ENCODE measurements at regions not wholly inside any gene's neighbourhood (a gene's known extent, or its start where the extent isn't known, plus 50 kb on each side); places are given as distances from the start of the nearest gene placed in this dataset.

GRCh38 chr10:93215312-93215711, 141.6 kb downstream of the CYP26A1 start:
- no peaks in the 10 kb centered on the region for H3K36me3 ChIP-seq (ENCODE audit: control insufficient read depth, insufficient read depth, low read length)
- no peak for TF ChIP-seq CTCF (IDR thresholded peaks at IDR 0.05; ENCODE audit: insufficient read depth, low read length, poor library complexity, severe bottlenecking)
- no peak for DNase-seq (ENCODE audit: extremely low read depth, insufficient read length)
- peaks cover 2% of the 10 kb centered on the region; the same call in 1 of the 2 replicates for H3K27me3 ChIP-seq (replicated peaks; ENCODE audit: control insufficient read depth, insufficient read depth, low read length)
- H3K4me3 ChIP-seq (replicated peaks; ENCODE audit: low read depth, low read length) = no peak overlapping the region

- no peak for DNase-seq (ENCODE audit: extremely low read depth, insufficient read length)
- Histone ChIP-seq H3K36me3 (ENCODE audit: control insufficient read depth, insufficient read depth, low read length) (no peaks in the 10 kb centered on the region), H3K27me3 (replicated peaks; ENCODE audit: control insufficient read depth, insufficient read depth, low read length) (peaks cover 2% of the 10 kb centered on the region; the same call in 1 of the 2 replicates), H3K4me3 (replicated peaks; ENCODE audit: low read depth, low read length) (no peak overlapping the region)
- TF ChIP-seq CTCF (IDR thresholded peaks at IDR 0.05; ENCODE audit: insufficient read depth, low read length, poor library complexity, severe bottlenecking) = no peak
Observed at GRCh38 chr10:93216341-93216985, 142.8 kb downstream of the CYP26A1 start.

GRCh38 chr10:93218386-93218785, 144.7 kb downstream of the CYP26A1 start:
- H3K36me3 ChIP-seq (ENCODE audit: control insufficient read depth, insufficient read depth, low read length) = no peaks in the 10 kb centered on the region
- H3K4me3 ChIP-seq (replicated peaks; ENCODE audit: low read depth, low read length) = no peak overlapping the region
- no peak for DNase-seq (ENCODE audit: extremely low read depth, insufficient read length)
- TF ChIP-seq CTCF (IDR thresholded peaks at IDR 0.05; ENCODE audit: insufficient read depth, low read length, poor library complexity, severe bottlenecking) = no peak
- H3K27me3 ChIP-seq (replicated peaks; ENCODE audit: control insufficient read depth, insufficient read depth, low read length) = peaks cover 3% of the 10 kb centered on the region; the same call in 1 of the 2 replicates

DNA sequence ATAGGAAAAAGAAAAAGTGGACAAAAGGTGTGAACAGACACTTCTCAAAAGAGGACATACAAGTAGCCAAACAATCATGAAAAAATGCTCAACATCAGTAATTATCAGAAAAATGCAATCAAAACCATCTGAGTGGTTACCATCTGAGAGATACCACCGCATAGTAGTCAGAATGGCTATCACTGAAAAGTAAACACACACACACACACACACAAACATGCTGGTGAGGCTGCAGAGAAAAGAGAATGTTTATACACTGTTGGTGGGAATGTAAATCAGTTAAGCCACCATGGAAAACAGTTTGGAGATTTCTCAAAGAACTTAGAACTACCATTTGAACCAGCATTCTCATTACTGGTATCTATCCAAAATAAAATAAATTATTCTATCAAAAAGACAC, 145.7 kb downstream of the CYP26A1 start:
- no peaks in the 10 kb centered on the region for H3K36me3 ChIP-seq (ENCODE audit: control insufficient read depth, insufficient read depth, low read length)
- TF ChIP-seq CTCF (IDR thresholded peaks at IDR 0.05; ENCODE audit: insufficient read depth, low read length, poor library complexity, severe bottlenecking) = no peak
- no peak for DNase-seq (ENCODE audit: extremely low read depth, insufficient read length)
- H3K27me3 ChIP-seq (replicated peaks; ENCODE audit: control insufficient read depth, insufficient read depth, low read length) = peaks cover 3% of the 10 kb centered on the region; the same call in 1 of the 2 replicates
- H3K4me3 ChIP-seq (replicated peaks; ENCODE audit: low read depth, low read length) = no peak overlapping the region

DNA sequence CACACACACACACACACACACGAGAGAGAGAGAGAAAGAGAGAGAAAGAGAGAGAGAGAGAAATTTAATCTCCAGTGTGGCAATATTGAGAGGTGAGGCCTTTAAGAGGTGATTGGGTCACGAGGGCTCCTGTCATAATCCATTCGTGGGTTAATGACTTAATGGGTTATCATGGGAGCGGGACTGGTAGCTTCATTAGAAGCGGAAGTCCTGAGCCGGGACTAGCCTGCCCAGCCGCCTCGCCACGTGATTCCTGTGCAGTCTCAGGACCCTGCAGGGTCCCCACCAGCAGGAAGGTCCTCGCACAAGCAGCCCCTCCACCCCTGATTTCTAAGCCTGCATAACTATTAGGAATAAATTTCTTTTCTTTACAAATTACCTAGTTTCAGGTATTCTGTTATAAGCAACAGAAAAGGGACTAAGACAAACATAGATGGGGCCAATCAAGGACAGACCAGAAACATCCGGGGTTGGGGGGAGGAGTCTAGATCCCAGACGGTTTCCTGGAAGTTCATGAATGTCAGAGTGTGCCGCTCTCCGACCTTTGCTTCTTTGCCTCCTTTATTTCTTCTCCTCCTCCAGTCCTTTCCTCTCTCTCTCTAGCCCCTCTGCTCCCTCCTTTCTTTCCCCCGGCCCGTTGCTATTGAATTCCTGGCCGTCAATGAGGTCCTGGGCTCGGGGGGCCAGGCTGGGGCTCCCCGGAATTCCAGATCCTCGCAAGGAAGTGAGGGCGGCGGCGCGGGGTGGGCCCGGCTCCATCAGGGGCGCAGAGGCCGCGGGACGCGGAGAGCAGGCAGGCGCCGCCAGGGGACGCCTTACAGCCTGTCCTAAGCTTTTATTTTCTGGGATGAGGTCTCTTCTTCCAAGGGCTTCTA, 146.8 kb downstream of the CYP26A1 start:
- no peak overlapping the region for H3K4me3 ChIP-seq (replicated peaks; ENCODE audit: low read depth, low read length)
- no peak for DNase-seq (ENCODE audit: extremely low read depth, insufficient read length)
- no peaks in the 10 kb centered on the region for H3K36me3 ChIP-seq (ENCODE audit: control insufficient read depth, insufficient read depth, low read length)
- no peak for TF ChIP-seq CTCF (IDR thresholded peaks at IDR 0.05; ENCODE audit: insufficient read depth, low read length, poor library complexity, severe bottlenecking)
- peaks cover 2% of the 10 kb centered on the region; the same call in 1 of the 2 replicates for H3K27me3 ChIP-seq (replicated peaks; ENCODE audit: control insufficient read depth, insufficient read depth, low read length)

Data from GM06990 (cell line).